ENCODE measurements at regions not wholly inside any gene's neighbourhood (a gene's known extent, or its start where the extent isn't known, plus 50 kb on each side); places are given as distances from the start of the nearest gene placed in this dataset.

GRCh38 chr15:96217983-96218382 is 112.5 kb upstream of the NR2F2 start:
- H3K27me3 ChIP-seq (ENCODE audit: control insufficient read depth in 1 of 2, insufficient read depth in 2 of 2, low read length in 2 of 2) = no peaks in the 10 kb centered on the region
- BruUV-seq (replicated peaks) = no TSS peak
- TF ChIP-seq ZNF605 (CRISPR knock-in tag; IDR thresholded peaks at IDR 0.05) (no peak), GABPA (IDR thresholded peaks at IDR 0.05; ENCODE audit: low read depth, low read length) (no peak), GABPA (CRISPR knock-in tag; IDR thresholded peaks at IDR 0.05; ENCODE audit: low read depth) (no peak), PCBP1 (IDR thresholded peaks at IDR 0.05; ENCODE audit: borderline replicate concordance, low read depth, low read length) (no peak), FLYWCH1 (CRISPR knock-in tag; IDR thresholded peaks at IDR 0.05) (no peak), ZNF607 (CRISPR knock-in tag; IDR thresholded peaks at IDR 0.05; ENCODE audit: borderline replicate concordance) (no peak)
- TF ChIP-seq, protein P1, sequence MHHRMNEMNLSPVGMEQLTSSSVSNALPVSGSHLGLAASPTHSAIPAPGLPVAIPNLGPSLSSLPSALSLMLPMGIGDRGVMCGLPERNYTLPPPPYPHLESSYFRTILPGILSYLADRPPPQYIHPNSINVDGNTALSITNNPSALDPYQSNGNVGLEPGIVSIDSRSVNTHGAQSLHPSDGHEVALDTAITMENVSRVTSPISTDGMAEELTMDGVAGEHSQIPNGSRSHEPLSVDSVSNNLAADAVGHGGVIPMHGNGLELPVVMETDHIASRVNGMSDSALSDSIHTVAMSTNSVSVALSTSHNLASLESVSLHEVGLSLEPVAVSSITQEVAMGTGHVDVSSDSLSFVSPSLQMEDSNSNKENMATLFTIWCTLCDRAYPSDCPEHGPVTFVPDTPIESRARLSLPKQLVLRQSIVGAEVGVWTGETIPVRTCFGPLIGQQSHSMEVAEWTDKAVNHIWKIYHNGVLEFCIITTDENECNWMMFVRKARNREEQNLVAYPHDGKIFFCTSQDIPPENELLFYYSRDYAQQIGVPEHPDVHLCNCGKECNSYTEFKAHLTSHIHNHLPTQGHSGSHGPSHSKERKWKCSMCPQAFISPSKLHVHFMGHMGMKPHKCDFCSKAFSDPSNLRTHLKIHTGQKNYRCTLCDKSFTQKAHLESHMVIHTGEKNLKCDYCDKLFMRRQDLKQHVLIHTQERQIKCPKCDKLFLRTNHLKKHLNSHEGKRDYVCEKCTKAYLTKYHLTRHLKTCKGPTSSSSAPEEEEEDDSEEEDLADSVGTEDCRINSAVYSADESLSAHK (CRISPR knock-in tag; IDR thresholded peaks at IDR 0.05; ENCODE audit: borderline replicate concordance) = no peak
- TF ChIP-seq, protein P2, sequence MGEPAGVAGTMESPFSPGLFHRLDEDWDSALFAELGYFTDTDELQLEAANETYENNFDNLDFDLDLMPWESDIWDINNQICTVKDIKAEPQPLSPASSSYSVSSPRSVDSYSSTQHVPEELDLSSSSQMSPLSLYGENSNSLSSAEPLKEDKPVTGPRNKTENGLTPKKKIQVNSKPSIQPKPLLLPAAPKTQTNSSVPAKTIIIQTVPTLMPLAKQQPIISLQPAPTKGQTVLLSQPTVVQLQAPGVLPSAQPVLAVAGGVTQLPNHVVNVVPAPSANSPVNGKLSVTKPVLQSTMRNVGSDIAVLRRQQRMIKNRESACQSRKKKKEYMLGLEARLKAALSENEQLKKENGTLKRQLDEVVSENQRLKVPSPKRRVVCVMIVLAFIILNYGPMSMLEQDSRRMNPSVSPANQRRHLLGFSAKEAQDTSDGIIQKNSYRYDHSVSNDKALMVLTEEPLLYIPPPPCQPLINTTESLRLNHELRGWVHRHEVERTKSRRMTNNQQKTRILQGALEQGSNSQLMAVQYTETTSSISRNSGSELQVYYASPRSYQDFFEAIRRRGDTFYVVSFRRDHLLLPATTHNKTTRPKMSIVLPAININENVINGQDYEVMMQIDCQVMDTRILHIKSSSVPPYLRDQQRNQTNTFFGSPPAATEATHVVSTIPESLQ (CRISPR knock-in tag; conservative IDR thresholded peaks at IDR 0.05) = no peak
- no peaks in the 10 kb centered on the region for H3K36me3 ChIP-seq (replicated peaks in 1 of 2; ENCODE audit: control insufficient read depth in 1 of 2, insufficient read depth in 2 of 2, low read length in 2 of 2)
- FAIRE-seq (no peak), ATAC-seq (no peak), DNase-seq (ENCODE audit: low spot score) (no peak)
- in situ Hi-C loops (cut with HindIII; ENCODE audit: extremely low pct_ligation_motif_present, low pct_unique_long_range_greater_than_20kb) = no loop called here
- CTCF ChIA-PET (ENCODE audit: low intra/inter-chr PET ratio, low total read pairs) = no interaction called here
- H3K4me3 ChIP-seq (replicated peaks in 1 of 3; ENCODE audit: insufficient read depth in 1 of 3, low read depth in 2 of 3, low read length in 3 of 3) = no peak overlapping the region
- H3K4me1 ChIP-seq (ENCODE audit: insufficient read depth, low read length) = peaks cover 13% of the 10 kb centered on the region
- no peak overlapping the region for H3K9ac ChIP-seq (ENCODE audit: insufficient read depth, low read depth, low read length)
- intact Hi-C loops (cut with micrococcal nuclease; ENCODE audit: unreplicated experiment) = no loop called here
- H3K79me2 ChIP-seq (ENCODE audit: insufficient read depth, low read length) = no peaks in the 10 kb centered on the region
- no peak overlapping the region for H3K27ac ChIP-seq (ENCODE audit: extremely low read length, insufficient read depth, low read length)
- no CpG with 5 or more reads among the region's 1 CpG for WGBS (ENCODE audit: low lambda C conversion rate)
- H3K4me2 ChIP-seq (ENCODE audit: low read depth, low read length) = no peak overlapping the region
- POLR2A ChIA-PET = no interaction called here
- H3K9me3 ChIP-seq (ENCODE audit: low read length) = no peaks in the 10 kb centered on the region
- H2AFZ ChIP-seq (ENCODE audit: low read length) = no peak overlapping the region
- no peaks in the 10 kb centered on the region for H4K20me1 ChIP-seq (ENCODE audit: insufficient read depth, low read length)
